Choroid plexus epithelial cell (primary cell): ENCODE measurements at regions not wholly inside any gene's neighbourhood (a gene's known extent, or its start where the extent isn't known, plus 50 kb on each side); places are given as distances from the start of the nearest gene placed in this dataset.

Experiments
- DNase-seq: peaks from one replicate; pipeline ENCODE4 v3.0.0-alpha.2; 2010; ENCODE audit warnings: low read depth
- H3K4me3 ChIP-seq: 2 replicates; pipeline ENCODE4 v1.5.1; 2011; ENCODE audit warnings: low read depth, mild to moderate bottlenecking, control low read depth, low read length, moderate library complexity
- CTCF ChIP-seq: conservative IDR thresholded peaks from 2 replicates; pipeline ENCODE4 v1.5.1; 2011; ENCODE audit warnings: low read depth, mild to moderate bottlenecking, control low read depth, inconsistent platforms, low read length, moderate library complexity

GRCh38 chr13:62003452-62003851, 587.8 kb upstream of the PCDH20 start:
- DNase-seq: no peak
- TF ChIP-seq CTCF: no peak
- no peak overlapping the region for H3K4me3 ChIP-seq

- no peak for TF ChIP-seq CTCF
Measured at GRCh38 chr13:61994174-61994573, 578.5 kb upstream of the PCDH20 start.

GRCh38 chr13:61989978-61990377, 574.3 kb upstream of the PCDH20 start:
- H3K4me3 ChIP-seq: no peak overlapping the region
- no peak for TF ChIP-seq CTCF
- DNase-seq: no peak

More at GRCh38 chr13:61994174-61994573, 578.5 kb upstream of the PCDH20 start:
- no peak overlapping the region for H3K4me3 ChIP-seq
- no peak for DNase-seq

GRCh38 chr13:61988810-61989209, 573.2 kb upstream of the PCDH20 start:
- DNase-seq: no peak
- no peak overlapping the region for H3K4me3 ChIP-seq
- no peak for TF ChIP-seq CTCF

- TF ChIP-seq CTCF: no peak
Measured at GRCh38 chr13:61975001-61975400, 559.4 kb upstream of the PCDH20 start.

GRCh38 chr13:61965756-61966155, 550.1 kb upstream of the PCDH20 start:
- no peak for TF ChIP-seq CTCF
- no peak overlapping the region for H3K4me3 ChIP-seq
- no peak for DNase-seq

More at GRCh38 chr13:61975001-61975400, 559.4 kb upstream of the PCDH20 start:
- DNase-seq: no peak
- no peak overlapping the region for H3K4me3 ChIP-seq

GRCh38 chr13:61960981-61961380, 545.3 kb upstream of the PCDH20 start:
- TF ChIP-seq CTCF: no peak

More at GRCh38 chr13:61960981-61961380, 545.3 kb upstream of the PCDH20 start:
- no peak overlapping the region for H3K4me3 ChIP-seq
- no peak for DNase-seq
